Calu3 (cell line): ENCODE measurements at regions not wholly inside any gene's neighbourhood (a gene's known extent, or its start where the extent isn't known, plus 50 kb on each side); places are given as distances from the start of the nearest gene placed in this dataset.

Experiments used
- BruUV-seq: library from RNA; stranded (reverse); fragments of 400-500 nt; replicated peaks from 2 replicates; lab custom pipeline; 2021; lab: Mats Ljungman, UMichigan
- CTCF ChIA-PET: fragments of 300-600 bp; sonication (Branson Sonifier 250); formaldehyde crosslinking; loops from one replicate; lab custom pipeline; 2022; ENCODE audit warnings: antibody characterized with exemption; lab: Charles Lee
- DNase-seq: peaks from one replicate; pipeline ENCODE4 v3.0.0; 2022
- H3K27ac Mint-ChIP-seq: one replicate; pipeline ENCODE4 v1.8.0; 2022; ENCODE audit warnings: mixed read lengths; ENCODE audit not compliant: unreplicated experiment
- H3K27me3 Mint-ChIP-seq: one replicate; pipeline ENCODE4 v1.8.0; 2022; ENCODE audit warnings: mixed read lengths; ENCODE audit not compliant: unreplicated experiment
- H3K36me3 Mint-ChIP-seq: one replicate; pipeline ENCODE4 v1.8.0; 2022; ENCODE audit warnings: mild to moderate bottlenecking, moderate library complexity, mixed read lengths; ENCODE audit not compliant: insufficient read depth, unreplicated experiment
- H3K4me1 Mint-ChIP-seq: one replicate; pipeline ENCODE4 v1.8.0; 2022; ENCODE audit warnings: mild to moderate bottlenecking, low read depth, mixed read lengths; ENCODE audit not compliant: unreplicated experiment
- H3K4me3 Mint-ChIP-seq: one replicate; pipeline ENCODE4 v1.8.0; 2022; ENCODE audit warnings: mild to moderate bottlenecking, low read depth, moderate library complexity, mixed read lengths; ENCODE audit not compliant: unreplicated experiment
- H3K9me3 Mint-ChIP-seq: one replicate; pipeline ENCODE4 v1.8.0; 2022; ENCODE audit warnings: low read depth, mixed read lengths; ENCODE audit not compliant: unreplicated experiment
- intact Hi-C: fragments of 100-400 bp; cut with micrococcal nuclease; formaldehyde crosslinking; loops from one replicate; pipeline ENCODE4 v1.10.0; 2022; ENCODE audit not compliant: unreplicated experiment
- TF ChIP-seq, protein P1 (sequence below): fragments of 200-600 bp; IDR thresholded peaks from one replicate; pipeline ENCODE4 v1.8.0; 2022; ENCODE audit warnings: antibody characterized with exemption; ENCODE audit not compliant: unreplicated experiment

DNA sequence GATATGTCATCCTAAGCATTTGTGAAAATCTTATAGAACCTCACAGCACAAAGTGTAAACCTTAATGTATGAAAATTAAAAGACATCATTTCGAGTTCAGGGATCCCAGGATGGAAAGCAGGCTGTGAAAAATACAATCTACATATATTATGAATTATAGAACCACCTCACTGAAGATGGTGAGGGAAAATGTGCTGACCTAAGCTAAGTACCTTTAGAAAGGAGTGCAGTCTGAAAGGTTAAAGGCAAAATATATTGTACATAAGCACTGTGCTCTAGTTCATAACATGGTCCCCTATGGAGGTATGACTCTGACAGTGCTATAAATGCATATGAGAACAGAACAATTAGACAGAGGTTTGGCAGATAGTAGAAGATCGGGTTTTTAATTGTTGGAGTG is 368.6 kb downstream of the TMA16 start:
- no peak for DNase-seq
- H3K27ac Mint-ChIP-seq = no peak overlapping the region
- no peaks in the 10 kb centered on the region for H3K4me1 Mint-ChIP-seq
- CTCF ChIA-PET = interaction anchor here (0.6 kb wide), 1 partner anchor 313 kb away, joined by 3 read pairs; no protein-coding TSS in a partner anchor
- no peak overlapping the region for H3K4me3 Mint-ChIP-seq
- no peaks in the 10 kb centered on the region for H3K36me3 Mint-ChIP-seq
- H3K27me3 Mint-ChIP-seq = no peaks in the 10 kb centered on the region
- intact Hi-C loops = no loop called here
- TF ChIP-seq, protein P1, sequence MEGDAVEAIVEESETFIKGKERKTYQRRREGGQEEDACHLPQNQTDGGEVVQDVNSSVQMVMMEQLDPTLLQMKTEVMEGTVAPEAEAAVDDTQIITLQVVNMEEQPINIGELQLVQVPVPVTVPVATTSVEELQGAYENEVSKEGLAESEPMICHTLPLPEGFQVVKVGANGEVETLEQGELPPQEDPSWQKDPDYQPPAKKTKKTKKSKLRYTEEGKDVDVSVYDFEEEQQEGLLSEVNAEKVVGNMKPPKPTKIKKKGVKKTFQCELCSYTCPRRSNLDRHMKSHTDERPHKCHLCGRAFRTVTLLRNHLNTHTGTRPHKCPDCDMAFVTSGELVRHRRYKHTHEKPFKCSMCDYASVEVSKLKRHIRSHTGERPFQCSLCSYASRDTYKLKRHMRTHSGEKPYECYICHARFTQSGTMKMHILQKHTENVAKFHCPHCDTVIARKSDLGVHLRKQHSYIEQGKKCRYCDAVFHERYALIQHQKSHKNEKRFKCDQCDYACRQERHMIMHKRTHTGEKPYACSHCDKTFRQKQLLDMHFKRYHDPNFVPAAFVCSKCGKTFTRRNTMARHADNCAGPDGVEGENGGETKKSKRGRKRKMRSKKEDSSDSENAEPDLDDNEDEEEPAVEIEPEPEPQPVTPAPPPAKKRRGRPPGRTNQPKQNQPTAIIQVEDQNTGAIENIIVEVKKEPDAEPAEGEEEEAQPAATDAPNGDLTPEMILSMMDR = no peak
- no peaks in the 10 kb centered on the region for H3K9me3 Mint-ChIP-seq
- BruUV-seq = no TSS peak

DNA sequence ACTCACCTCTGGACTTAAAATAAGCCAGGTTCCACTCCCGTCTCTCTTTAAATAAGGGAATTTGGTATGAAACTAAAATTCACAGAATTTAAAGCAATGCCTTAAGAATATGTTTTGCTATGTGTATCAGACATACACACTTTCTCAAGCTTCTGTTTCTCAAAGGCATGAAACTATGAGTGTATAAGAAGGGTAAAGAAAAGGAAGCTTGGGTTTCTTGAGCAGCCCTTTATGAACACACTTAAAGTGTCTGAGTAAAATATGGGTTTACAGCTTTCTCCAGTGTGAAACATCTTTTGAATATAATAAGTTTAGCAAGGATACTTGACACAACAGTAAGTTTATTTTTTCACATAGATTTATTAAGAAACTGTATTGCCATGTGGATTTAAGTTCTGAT is 370.5 kb downstream of the TMA16 start:
- H3K36me3 Mint-ChIP-seq = no peaks in the 10 kb centered on the region
- no peak for DNase-seq
- no peaks in the 10 kb centered on the region for H3K27me3 Mint-ChIP-seq
- CTCF ChIA-PET = no interaction called here
- H3K9me3 Mint-ChIP-seq = no peaks in the 10 kb centered on the region
- no peaks in the 10 kb centered on the region for H3K4me1 Mint-ChIP-seq
- intact Hi-C loops = no loop called here
- TF ChIP-seq, protein P1 = no peak
- no TSS peak for BruUV-seq
- H3K4me3 Mint-ChIP-seq = no peak overlapping the region
- H3K27ac Mint-ChIP-seq = no peak overlapping the region

DNA sequence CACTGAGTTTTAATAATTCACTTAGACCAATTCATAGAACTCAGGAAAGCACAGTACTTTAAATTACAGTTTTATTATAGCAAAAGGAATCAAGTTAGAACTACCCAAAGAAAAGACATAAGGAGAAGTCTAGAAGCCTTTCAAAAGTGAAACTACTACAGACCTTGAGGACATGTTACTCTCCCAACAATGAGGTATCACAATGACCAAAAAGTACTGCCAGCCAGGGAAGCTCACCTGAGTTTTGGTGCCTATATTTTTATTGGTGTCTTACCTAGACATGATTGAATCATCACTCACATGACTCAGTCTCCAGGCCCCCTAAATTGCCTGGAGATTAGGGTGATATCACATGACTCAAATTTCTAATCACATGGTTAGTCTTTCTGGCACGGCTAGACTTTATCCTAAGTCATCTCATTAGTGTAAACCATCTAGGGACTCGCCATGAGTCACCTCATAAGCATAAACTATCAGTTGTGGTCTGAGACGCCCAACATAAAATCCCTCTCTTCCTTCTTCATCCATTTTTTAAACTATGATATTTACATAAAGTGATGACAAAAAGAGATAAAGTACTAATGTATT is 372.3 kb downstream of the TMA16 start:
- CTCF ChIA-PET = interaction anchor here (0.6 kb wide), 2 partner anchors 76 to 465 kb away, joined by 5 to 7 read pairs; no protein-coding TSS in a partner anchor
- no peak for DNase-seq

DNA sequence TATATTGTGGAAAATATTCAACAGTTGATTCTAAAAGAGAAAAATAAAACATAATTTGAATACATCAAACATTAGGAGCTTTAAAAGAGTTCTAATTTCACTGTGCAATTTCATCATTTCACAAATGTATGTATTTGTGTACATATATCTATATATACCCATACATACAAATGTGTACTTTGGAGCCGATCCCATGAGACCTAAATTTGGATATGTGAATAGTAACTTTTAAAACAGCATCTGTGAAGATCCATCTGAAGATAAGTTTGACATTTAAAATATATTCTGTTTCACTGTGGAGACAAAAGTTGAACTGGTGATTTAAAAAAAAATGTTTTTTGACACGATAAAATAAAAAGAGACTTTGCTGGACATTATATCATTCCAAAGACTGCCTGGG is 374.0 kb downstream of the TMA16 start:
- TF ChIP-seq, protein P1 = no peak
- no peak overlapping the region for H3K27ac Mint-ChIP-seq
- H3K4me3 Mint-ChIP-seq = no peak overlapping the region
- BruUV-seq = no TSS peak
- H3K36me3 Mint-ChIP-seq = no peaks in the 10 kb centered on the region
- H3K4me1 Mint-ChIP-seq = no peaks in the 10 kb centered on the region
- no peaks in the 10 kb centered on the region for H3K27me3 Mint-ChIP-seq
- H3K9me3 Mint-ChIP-seq = peaks cover 2% of the 10 kb centered on the region
- CTCF ChIA-PET = no interaction called here
- intact Hi-C loops = no loop called here
- no peak for DNase-seq

More for the DNA sequence above, 372.3 kb downstream of the TMA16 start:
- no TSS peak for BruUV-seq
- no peak overlapping the region for H3K27ac Mint-ChIP-seq
- H3K36me3 Mint-ChIP-seq = no peaks in the 10 kb centered on the region
- H3K9me3 Mint-ChIP-seq = peaks cover 2% of the 10 kb centered on the region
- H3K4me1 Mint-ChIP-seq = no peaks in the 10 kb centered on the region
- no peak overlapping the region for H3K4me3 Mint-ChIP-seq
- intact Hi-C loops = no loop called here
- no peaks in the 10 kb centered on the region for H3K27me3 Mint-ChIP-seq
- TF ChIP-seq, protein P1 = no peak
